Natural killer cell (primary cell): ENCODE measurements at regions not wholly inside any gene's neighbourhood (a gene's known extent, or its start where the extent isn't known, plus 50 kb on each side); places are given as distances from the start of the nearest gene placed in this dataset.

Experiments used
- ATAC-seq, 3 donors: fragments of 150-1000 bp in 2 of 3; fragments of 200-7000 bp in 1 of 3; cut with Tn5 transposase; 1 replicate in 1 of 3; 2 replicates in 2 of 3; pipeline ENCODE4 v1.10.0; 2021; ENCODE audit warnings: mild to moderate bottlenecking in 2 of 3, moderate library complexity in 2 of 3
- DNase-seq, 2 donors: peaks; one replicate each; pipeline versions ENCODE4 v3.0.0 to v3.0.0-alpha.2; 2013 to 2021; ENCODE audit warnings: mixed read lengths in 1 of 2
- H3K27ac ChIP-seq: one replicate; pipeline ENCODE4 v1.5.1; 2013; ENCODE audit warnings: mild to moderate bottlenecking, low read length
- H3K27me3 ChIP-seq: one replicate; pipeline ENCODE4 v1.6.1; 2013; ENCODE audit warnings: low read length; ENCODE audit not compliant: control insufficient read depth, insufficient read depth
- H3K36me3 ChIP-seq: one replicate; pipeline ENCODE4 v1.6.1; 2013; ENCODE audit warnings: low read length; ENCODE audit not compliant: control insufficient read depth, insufficient read depth
- H3K4me1 ChIP-seq: one replicate; pipeline ENCODE4 v1.6.1; 2013; ENCODE audit warnings: low read length; ENCODE audit not compliant: control insufficient read depth, insufficient read depth
- H3K4me3 ChIP-seq: one replicate; pipeline ENCODE4 v1.5.1; 2013; ENCODE audit warnings: low read length
- H3K9me3 ChIP-seq: one replicate; pipeline ENCODE4 v1.6.1; 2013; ENCODE audit warnings: low read length; ENCODE audit not compliant: control insufficient read depth, insufficient read depth
- H3K27ac Mint-ChIP-seq, 2 donors: one replicate each; pipeline ENCODE4 v1.8.0; 2022; ENCODE audit warnings: mild to moderate bottlenecking in 2 of 2, mixed read lengths in 2 of 2, moderate library complexity in 1 of 2
- H3K27me3 Mint-ChIP-seq, 2 donors: one replicate each; pipeline ENCODE4 v1.8.0; 2022; ENCODE audit warnings: low read depth in 2 of 2, mixed read lengths in 2 of 2
- H3K36me3 Mint-ChIP-seq: one replicate; pipeline ENCODE4 v1.8.0; 2022; ENCODE audit warnings: mixed read lengths
- H3K4me1 Mint-ChIP-seq, 2 donors: one replicate each; pipeline ENCODE4 v1.8.0; 2022; ENCODE audit warnings: mixed read lengths in 2 of 2
- H3K4me3 Mint-ChIP-seq: one replicate; pipeline ENCODE4 v1.8.0; 2022; ENCODE audit warnings: mild to moderate bottlenecking, moderate library complexity, mixed read lengths
- H3K9me3 Mint-ChIP-seq, 2 donors: one replicate each; pipeline ENCODE4 v1.8.0; 2022; ENCODE audit warnings: mixed read lengths in 2 of 2
- WGBS: methylation state at CpG from one replicate; pipeline ENCODE4 v1.1.7; 2013; ENCODE audit warnings: missing lambda C conversion rate; ENCODE audit not compliant: insufficient coverage; 5-methylcytosine and 5-hydroxymethylcytosine counted together
- intact Hi-C: fragments of 100-400 bp; cut with micrococcal nuclease; formaldehyde crosslinking; loops from one replicate; pipeline ENCODE4 v1.14.2; 2022
- TF ChIP-seq, protein P1 (sequence below): fragments of 200-600 bp; IDR thresholded peaks from one replicate; pipeline ENCODE4 v1.8.0; 2022; ENCODE audit warnings: antibody characterized with exemption

DNA sequence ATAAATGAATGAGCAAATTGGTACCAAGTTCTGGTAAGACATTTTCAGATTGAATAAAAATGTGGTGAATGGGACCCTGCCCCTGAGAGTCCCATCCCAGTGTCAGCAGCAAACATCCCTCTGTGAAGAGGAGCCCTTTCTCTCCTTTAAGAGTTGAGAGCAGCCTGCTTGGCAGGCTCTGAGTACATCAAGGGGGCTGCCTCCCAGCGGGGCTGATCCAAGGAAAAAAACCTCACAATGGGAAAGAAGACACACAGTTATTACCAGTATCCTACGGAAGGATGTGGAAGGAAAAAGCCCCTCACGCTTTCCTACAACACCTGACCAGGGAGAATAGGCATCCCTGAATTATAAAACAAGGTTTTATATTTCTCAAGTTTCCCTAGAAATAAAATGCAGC is 293.8 kb upstream of the B3GAT1 start:
- no peaks in the 10 kb centered on the region for H3K27me3 ChIP-seq
- Mint-ChIP-seq H3K36me3 (no peaks in the 10 kb centered on the region), H3K27ac (no peak overlapping the region), H3K27me3 (peaks cover 4 to 20% of the 10 kb centered on the region in 2 donors), H3K4me3 (no peak overlapping the region), H3K9me3 (no peaks in the 10 kb centered on the region), H3K4me1 (no peaks in the 10 kb centered on the region)
- no peaks in the 10 kb centered on the region for H3K36me3 ChIP-seq
- no peak overlapping the region for H3K4me3 ChIP-seq
- no peaks in the 10 kb centered on the region for H3K9me3 ChIP-seq
- no peak overlapping the region for H3K27ac ChIP-seq
- WGBS: 45% methylated on average over 1 of the region's 3 CpGs
- intact Hi-C loops: no loop called here
- ATAC-seq (no peak), DNase-seq (no peak)
- H3K4me1 ChIP-seq: no peaks in the 10 kb centered on the region
- TF ChIP-seq, protein P1, sequence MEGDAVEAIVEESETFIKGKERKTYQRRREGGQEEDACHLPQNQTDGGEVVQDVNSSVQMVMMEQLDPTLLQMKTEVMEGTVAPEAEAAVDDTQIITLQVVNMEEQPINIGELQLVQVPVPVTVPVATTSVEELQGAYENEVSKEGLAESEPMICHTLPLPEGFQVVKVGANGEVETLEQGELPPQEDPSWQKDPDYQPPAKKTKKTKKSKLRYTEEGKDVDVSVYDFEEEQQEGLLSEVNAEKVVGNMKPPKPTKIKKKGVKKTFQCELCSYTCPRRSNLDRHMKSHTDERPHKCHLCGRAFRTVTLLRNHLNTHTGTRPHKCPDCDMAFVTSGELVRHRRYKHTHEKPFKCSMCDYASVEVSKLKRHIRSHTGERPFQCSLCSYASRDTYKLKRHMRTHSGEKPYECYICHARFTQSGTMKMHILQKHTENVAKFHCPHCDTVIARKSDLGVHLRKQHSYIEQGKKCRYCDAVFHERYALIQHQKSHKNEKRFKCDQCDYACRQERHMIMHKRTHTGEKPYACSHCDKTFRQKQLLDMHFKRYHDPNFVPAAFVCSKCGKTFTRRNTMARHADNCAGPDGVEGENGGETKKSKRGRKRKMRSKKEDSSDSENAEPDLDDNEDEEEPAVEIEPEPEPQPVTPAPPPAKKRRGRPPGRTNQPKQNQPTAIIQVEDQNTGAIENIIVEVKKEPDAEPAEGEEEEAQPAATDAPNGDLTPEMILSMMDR: no peak

GRCh38 chr11:134702827-134703226 is 290.8 kb upstream of the B3GAT1 start:
- intact Hi-C loops: no loop called here
- Histone ChIP-seq H3K36me3 (no peaks in the 10 kb centered on the region), H3K27me3 (no peaks in the 10 kb centered on the region), H3K4me3 (no peak overlapping the region), H3K9me3 (no peaks in the 10 kb centered on the region), H3K27ac (no peak overlapping the region), H3K4me1 (no peaks in the 10 kb centered on the region)
- Mint-ChIP-seq H3K4me1 (no peaks in the 10 kb centered on the region), H3K4me3 (no peak overlapping the region), H3K36me3 (no peaks in the 10 kb centered on the region), H3K9me3 (no peaks in the 10 kb centered on the region), H3K27ac (no peak overlapping the region), H3K27me3 (peaks cover 5 to 11% of the 10 kb centered on the region in 2 donors)
- 90% methylated on average over 5 of the region's 5 CpGs for WGBS
- TF ChIP-seq, protein P1: no peak
- ATAC-seq (no peak), DNase-seq (no peak)

- H3K36me3 ChIP-seq: no peaks in the 10 kb centered on the region
- Mint-ChIP-seq H3K9me3 (no peaks in the 10 kb centered on the region), H3K4me1 (no peaks in the 10 kb centered on the region), H3K27ac (no peak overlapping the region), H3K27me3 (peaks cover 0 to 5% of the 10 kb centered on the region in 2 donors), H3K36me3 (no peaks in the 10 kb centered on the region), H3K4me3 (no peak overlapping the region)
- 78% methylated on average over 21 of the region's 21 CpGs for WGBS
- no peak overlapping the region for H3K4me3 ChIP-seq
- no peak for ATAC-seq
- TF ChIP-seq, protein P1: no peak
- no peaks in the 10 kb centered on the region for H3K4me1 ChIP-seq
- H3K9me3 ChIP-seq: no peaks in the 10 kb centered on the region
- no peak for DNase-seq
- no peaks in the 10 kb centered on the region for H3K27me3 ChIP-seq
- no peak overlapping the region for H3K27ac ChIP-seq
- intact Hi-C loops: no loop called here
Measured at GRCh38 chr11:134701564-134702165, 289.6 kb upstream of the B3GAT1 start.

GRCh38 chr11:134700101-134700640 is 288.1 kb upstream of the B3GAT1 start:
- ATAC-seq (no peak), DNase-seq (no peak)
- intact Hi-C loops: no loop called here
- H3K27me3 ChIP-seq: no peaks in the 10 kb centered on the region
- Mint-ChIP-seq H3K36me3 (no peaks in the 10 kb centered on the region), H3K27me3 (peaks cover 3 to 5% of the 10 kb centered on the region in 2 donors), H3K27ac (no peak overlapping the region), H3K9me3 (no peaks in the 10 kb centered on the region), H3K4me3 (no peak overlapping the region), H3K4me1 (no peaks in the 10 kb centered on the region)
- no peaks in the 10 kb centered on the region for H3K4me1 ChIP-seq
- TF ChIP-seq, protein P1: no peak
- no peak overlapping the region for H3K4me3 ChIP-seq
- H3K27ac ChIP-seq: no peak overlapping the region
- WGBS: 84% methylated on average over 7 of the region's 7 CpGs
- H3K9me3 ChIP-seq: no peaks in the 10 kb centered on the region
- H3K36me3 ChIP-seq: no peaks in the 10 kb centered on the region
